ENCODE measurements at regions not wholly inside any gene's neighbourhood (a gene's known extent, or its start where the extent isn't known, plus 50 kb on each side); places are given as distances from the start of the nearest gene placed in this dataset.
"Not testable (repeated sequence)": the region's sequence is repeated elsewhere in the genome, so short reads cannot be mapped to it uniquely, and the experiment has no call there.

DNA sequence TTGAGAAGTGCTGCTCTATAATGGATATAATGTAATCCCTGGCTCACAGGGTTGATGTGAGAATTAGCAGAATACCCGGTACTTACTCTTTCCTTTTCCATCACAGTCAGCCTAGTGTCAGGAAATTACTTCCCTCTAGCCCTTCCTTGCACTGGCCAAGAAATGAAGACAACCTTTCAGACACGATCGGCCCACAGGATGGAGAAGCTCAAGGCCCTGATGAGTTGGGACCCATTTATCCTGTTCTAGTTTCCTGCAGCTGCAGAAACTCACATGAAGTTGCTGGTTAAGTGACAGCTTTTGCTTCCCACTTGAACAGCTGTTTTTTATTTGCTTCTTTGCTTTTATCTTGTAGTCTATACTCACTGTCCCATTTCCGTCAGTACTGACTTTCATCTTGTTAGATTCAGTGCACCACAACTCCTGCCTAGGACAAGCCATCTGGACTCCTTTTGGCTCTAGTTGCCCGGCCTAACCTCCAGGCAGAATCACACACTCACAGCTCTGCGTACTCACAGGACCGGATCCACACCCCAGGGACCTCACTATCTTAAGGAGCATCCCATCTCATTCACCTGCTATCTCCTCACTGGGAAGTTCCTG, 325.1 kb upstream of the CHRNA7 start:
- DNase-seq = not testable (repeated sequence)

DNA sequence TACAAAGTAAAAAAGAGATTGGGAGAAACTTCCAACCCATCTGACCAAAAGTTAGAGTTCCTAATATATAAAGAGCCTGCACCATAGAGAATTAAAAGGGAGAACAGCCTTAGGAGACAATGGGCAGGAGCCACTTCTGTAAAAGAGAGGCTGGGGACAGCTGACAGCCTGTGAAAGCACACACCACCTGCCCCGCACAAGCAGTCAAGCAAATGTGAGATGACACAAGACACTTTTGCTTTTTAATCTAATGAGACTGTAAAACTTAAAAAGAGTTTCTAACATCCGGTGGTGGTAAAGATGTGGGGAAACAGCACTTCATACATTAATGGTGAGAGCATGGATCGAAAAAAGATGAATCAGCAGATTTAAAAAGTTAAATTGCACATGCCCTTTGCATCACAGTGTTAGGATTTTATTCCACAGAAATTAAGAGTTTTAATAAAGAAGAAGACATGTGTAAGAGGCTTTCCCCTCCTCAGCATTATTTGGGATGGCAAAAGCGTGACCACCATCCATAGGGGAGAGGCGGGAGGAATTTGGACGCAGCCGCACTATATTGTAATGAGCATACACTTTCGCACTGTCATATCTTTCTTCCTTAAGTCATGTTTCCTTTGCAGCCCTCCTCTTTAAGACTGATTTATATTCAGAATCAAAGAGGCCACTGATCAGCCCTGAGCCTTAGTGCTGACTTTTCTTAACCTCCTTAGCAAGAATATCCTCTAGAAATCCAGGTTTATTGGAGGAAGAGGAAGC, 322.2 kb upstream of the CHRNA7 start:
- DNase-seq = not testable (repeated sequence)

DNA sequence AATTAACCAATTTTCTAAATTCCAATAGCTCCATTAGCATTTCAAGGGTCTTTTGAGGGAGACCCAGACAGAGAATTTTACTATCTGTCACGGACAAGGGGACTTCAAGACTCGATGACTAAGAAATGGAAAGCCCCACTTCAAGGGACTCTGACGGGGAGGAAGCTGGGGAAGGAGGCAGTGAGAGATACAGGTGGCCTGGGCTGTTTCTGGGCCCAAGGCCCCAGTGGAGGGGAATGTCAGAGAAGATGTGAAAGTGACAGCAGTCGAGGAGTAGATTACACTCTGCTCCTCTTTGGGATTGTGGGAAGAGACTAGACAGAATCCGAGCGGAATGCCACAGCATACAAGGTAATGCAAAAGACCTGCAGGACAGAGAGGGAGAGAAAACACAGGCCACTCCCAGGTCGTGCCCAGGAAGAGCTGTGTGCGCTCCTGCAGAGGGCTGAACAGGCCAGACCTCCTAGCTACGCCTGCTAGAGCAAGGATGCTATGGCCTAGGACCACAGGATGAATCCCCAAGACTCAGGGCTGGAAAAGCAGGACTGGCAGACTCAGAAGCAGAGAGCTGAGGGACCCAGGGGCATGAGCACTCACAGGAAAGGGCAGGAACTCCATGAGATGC, 321.5 kb upstream of the CHRNA7 start:
- DNase-seq = not testable (repeated sequence)

DNA sequence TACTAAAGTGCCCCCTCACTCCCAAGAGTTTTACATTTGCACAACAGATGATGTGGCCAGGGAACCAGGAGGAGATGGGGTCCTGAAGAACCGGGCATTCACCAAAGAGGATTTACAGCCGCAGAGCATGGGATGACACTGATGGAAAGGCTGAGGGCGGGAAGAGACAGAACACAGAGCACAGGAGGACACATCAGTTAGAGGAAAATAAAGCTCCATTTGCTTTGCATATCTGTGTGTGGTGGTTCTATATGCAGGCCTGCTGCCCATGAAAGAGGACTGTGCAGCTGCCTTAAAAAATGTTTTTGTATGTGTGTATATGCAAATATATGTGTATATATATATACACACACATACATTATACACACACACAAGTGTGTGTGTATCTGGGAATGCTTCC, 320.8 kb upstream of the CHRNA7 start:
- DNase-seq = not testable (repeated sequence)

DNA sequence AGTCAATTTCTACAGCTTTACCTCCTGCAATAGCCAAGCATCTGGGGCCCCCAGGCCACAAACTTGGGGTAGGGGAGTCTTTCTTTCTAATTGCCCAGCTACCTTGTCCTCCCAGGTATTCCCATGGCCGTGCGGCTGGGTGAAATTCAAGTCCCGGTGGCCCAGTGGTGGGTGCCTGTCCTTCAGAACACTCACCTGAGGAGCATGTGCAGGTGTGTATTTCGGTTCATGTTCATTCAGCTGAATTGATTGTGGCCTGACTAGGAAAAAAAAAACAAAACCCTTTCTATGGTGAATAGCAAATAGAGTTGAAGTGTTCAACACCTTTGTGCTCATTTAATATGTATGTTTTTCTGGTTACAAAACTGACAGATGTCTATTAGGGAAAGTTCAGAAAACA, 319.5 kb upstream of the CHRNA7 start:
- DNase-seq = not testable (repeated sequence)

DNA sequence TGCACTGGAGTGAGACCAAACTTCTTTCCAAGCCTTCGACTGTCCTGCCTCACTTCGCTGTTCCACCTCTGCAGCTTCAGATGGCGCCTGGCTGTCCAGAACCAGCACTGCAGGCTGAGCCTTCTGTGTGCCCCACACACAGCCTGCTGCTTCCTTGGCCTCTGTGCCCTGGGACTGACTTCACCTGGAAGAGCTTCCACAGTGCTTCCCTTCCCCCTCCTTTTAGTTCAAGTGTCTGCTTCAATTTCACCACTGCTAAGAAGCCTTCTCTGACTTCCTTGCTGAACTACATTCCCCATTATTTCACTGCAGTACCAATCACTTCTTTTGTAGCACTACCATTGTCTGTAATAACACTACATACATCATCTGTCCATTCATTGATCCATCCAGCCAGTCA, 315.1 kb upstream of the CHRNA7 start:
- DNase-seq = not testable (repeated sequence)

DNA sequence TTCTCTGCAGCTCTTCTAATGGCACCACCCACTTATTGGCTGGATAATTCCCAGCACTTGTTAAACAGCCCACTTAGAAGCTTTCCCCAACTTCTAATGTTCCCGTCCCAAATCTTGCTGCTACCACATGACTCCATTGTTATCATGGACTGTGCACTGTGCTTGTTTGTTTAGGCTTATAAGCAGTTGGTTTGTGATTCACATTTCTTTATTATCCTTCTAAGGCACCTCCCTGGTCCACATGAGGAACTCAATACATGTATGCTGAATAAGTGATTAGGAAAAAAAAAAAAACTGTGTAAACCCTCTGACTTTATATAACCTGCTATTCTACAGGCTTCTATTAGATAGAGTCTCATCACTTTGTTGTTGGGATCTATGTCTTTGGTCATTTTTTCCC, 311.7 kb upstream of the CHRNA7 start:
- not testable (repeated sequence) for DNase-seq

DNA sequence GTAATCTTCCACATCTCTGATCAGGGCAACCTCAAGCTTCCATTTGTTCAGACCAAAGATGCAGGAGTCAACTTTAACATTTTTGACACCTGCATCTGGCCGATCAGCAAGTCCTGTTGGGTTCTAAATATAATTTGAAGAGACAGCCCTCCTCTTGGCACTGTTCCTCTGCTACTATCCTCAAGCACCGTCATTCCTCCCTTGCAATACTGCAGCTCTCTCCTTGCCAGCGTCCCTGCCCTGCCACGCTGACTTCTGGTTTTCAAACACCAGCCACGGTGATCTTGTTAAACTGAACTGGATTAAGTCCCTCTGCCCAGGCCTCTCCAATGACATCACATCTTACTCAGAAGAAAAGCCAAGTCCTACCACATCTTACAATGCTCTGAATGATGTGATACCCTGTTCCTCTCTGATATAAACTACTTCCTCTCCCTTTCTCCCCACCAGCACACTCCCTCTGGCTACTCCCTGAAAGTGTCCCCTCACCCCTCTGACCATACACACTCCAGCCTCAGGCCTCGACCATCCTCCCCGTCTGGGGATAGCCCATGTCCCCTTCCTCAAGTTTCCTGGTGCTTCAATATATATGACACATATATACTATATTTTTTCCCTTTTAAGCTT, 310.8 kb upstream of the CHRNA7 start:
- not testable (repeated sequence) for DNase-seq

DNA sequence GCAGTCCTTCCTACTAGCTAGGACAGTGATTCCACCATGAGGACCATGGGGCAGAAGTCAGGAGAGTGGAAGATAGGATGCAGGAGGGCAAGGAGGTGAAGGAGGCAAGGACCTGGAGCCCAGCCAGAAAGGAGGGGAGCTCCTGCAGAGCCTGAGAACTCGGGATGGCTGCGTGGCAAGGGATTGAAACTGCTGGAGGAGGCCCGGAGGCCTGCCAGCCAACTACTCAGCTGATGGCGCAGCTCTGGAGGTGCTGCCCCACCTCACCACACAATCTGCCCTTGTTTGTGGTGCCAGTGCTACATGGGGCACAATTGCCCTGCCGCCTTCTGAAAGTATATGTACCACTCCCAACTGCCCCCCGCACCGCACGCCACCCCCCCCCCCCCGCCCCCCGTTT, 307.3 kb upstream of the CHRNA7 start:
- not testable (repeated sequence) for DNase-seq

DNA sequence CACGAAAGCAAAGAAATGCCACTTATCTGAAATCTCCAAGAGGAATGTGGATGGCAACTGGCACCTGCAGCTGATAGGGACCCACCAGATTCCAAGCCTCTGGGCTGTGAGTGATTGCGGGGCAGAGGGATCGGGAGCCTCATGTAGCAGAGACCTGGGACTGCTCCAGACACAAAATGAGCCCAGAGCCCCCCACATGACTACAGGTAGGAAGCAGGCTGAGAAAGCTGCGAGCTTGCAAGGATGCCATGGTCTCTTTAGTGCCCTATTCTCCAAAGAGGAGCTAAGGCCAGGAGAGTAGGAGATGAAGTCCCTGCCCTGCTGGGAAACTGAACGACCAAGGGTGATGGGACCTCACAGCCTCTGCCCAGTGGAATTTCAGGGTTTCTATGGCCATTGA, 305.4 kb upstream of the CHRNA7 start:
- not testable (repeated sequence) for DNase-seq

DNA sequence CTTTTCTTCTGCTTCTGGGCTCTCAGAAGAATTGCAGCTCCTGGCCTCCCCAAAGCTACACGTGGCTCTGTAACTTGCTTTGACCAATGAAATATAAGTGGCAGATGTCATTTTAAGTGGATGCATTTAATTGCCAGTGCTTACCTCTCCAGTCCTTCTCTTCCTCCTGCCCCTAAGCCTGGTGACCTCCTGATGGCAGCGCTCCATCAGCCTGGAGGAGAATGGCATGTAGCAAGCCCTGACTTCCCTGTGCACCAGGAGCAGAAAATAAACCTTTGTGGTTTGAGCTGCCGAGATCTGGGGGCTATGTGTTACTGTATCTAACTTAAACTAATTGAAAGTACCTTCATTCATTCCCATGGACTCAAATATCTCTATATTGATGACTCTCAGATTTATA, 304.7 kb upstream of the CHRNA7 start:
- DNase-seq = not testable (repeated sequence)

DNA sequence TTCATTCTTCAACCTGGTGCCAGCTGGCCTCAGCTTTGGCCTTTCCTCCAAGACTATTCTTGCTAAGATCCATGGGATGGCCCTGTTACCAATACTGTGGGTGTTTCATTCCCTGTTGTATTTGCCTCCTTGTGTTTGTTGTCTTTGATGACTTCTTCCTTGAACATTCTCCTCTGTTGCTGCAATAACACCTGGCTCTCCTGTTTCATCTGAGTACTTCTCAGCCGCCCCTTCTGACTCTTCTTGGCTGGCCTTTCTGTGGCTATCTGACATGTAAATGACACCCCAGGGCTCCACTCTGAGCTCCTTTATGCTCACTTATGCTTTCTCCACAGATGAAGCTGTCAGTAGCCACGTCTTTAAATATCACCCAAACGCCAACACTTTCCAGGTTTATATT, 302.7 kb upstream of the CHRNA7 start:
- no peak for DNase-seq

DNA sequence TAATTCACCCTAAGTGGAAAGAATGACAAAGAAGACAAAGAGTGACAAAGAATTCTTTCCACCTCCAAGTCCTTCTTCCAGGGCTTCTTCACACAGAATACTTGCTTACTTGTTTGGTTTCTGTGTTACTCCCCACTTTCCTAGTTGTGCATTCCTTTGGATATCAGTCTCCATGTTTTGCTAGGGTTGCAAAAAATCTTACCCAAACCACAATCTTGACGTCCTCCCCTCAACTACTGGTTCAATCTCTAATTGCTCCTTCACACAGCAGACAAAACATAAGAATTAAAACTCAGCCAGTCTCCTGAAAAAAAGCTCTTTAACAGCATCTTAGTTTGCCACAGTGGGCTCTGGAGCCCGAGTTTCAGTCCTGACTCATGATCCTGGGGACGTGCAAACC, 297.6 kb upstream of the CHRNA7 start:
- DNase-seq = no peak

DNA sequence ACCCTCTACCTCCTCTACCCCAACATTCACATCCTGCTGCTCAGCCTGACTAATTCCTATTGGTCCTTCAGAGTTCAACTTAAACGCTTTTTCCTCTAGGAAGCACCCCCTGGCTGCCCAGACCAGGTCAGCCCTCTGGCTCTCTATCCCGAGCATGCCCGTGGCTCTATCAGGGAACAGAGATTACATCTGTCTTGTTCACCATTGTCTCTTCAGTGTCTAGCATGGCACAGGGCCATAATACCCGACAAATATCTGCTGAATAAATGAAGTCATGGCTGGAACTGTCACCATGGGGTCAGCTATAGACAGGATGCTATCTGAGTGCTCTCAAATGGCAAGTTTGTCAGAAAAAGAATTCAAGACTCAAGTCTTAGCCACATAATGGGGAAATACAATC, 296.9 kb upstream of the CHRNA7 start:
- DNase-seq = no peak

DNA sequence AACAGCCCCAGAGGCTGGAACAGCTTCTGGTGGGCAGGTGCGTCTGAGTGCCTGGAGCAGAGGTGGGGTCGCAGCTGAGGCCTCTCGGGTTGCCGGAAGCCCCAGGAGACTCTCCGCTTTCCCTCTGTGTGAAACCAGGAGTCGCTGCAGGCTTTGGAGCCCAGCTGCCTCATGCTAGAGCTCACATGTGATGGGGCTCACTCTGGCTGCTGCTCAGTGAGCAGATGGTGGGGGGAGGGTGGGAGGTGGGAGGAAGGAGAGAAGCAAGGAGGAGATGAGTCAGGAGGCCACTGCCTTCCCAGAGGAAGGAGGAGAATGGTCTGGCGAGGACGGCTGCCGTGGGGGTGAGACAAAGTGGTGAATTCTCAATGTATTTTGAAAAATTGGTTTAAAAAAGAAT, 290.1 kb upstream of the CHRNA7 start:
- DNase-seq = no peak

DNA sequence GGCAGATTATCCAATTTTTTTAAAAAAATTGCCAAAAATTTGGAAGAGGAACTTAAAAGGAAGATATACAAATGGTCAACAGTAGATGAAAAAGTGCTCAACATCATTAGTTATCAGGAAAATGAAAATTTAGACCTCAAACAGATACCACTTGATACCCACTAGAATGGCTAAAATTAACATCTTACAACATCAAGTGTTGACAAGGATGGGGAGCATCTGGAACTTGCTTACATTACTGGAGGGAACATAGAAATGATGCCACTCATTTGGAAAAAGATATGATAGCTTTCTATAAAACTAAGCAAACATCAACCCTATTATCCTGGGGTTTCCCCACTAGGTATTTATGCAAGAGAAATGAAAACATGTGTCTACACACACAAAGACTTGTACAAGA, 284.5 kb upstream of the CHRNA7 start:
- DNase-seq = no peak

DNA sequence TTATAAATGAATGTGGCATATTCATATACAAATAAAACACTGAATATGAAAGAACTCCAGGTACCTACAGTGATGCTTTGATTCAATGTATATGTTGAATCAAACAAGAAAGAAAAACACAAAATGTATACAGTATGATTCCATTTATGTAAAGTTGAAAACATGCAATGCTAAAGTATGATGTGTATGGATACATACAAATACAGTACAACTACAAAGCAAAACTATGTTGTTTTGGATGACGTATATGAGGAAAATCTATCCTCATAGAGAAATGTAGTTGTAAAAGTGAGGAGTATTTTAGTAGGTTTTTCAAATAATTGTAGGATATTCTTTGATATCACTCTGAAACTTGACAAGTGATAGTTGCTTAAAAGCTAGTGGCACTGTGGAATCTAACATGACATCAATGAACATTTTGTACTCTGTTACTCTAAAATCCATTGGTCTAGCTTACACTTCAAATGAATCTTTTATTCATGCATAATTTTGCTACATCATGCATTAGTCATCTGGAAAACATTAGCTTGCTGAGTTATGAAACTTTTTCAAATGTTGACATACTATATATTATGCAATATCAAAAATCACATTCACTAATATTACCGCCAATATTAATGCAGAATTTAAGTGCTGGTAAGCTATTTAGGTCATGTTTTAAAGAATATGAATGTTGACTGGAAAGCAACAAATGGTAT, 278.1 kb upstream of the CHRNA7 start:
- no peak for DNase-seq

DNA sequence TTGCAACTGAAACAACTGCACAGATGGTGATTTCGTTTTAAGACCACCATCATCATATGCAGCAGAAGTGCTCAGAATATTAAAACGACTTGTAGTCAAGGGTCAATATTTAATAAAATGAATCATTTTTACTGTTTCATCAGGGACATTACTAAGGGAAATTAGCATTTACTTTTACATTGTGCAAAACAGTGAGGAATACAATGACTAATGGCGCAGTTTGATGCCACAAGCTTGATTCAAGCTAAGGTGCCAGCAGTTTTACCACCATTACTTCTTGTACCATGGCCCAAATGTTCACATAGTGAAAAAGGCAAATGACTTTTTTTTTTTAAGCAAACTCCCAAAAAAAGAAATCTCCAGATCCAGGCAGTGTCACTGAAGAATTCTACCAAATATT, 277.4 kb upstream of the CHRNA7 start:
- DNase-seq = no peak

DNA sequence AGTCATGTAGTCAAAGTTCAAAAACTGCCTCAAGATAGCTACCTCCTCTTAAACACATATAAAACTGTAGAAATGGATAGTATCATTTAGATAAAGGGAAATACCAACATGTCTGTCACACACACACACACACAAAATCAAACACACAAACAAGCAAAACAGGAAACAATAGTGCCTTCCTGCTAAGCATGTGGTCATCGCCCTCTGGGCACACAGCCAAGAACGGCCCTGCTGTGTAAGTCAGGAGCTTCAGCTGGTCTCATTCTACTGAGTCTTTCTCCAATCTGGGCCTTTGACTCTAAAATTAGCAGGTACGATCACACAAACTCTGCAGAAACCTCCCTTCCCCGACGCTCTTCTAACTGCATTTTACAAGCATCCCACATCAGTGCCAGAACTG, 272.2 kb upstream of the CHRNA7 start:
- peak; percentile 20 for DNase-seq

DNA sequence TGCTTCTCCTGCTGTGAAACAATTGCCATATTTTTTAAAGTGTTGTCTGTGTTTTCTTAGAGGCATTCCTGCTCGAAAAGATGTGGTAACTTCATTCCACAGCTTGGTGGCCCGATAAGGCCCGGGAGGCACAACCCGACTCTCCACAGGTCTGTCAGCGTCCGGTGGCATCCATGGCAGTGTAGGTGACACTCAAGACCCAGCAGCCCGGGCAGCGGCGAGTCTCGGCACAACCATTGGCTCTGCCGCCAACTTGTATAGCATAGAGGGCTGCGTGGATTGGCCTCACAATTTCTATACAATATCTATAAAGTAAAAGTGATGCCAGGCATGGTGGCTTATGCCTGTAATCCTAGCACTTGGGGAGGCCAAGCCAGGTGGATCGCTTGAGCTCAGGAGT, 262.3 kb upstream of the CHRNA7 start:
- DNase-seq = no peak

DNA sequence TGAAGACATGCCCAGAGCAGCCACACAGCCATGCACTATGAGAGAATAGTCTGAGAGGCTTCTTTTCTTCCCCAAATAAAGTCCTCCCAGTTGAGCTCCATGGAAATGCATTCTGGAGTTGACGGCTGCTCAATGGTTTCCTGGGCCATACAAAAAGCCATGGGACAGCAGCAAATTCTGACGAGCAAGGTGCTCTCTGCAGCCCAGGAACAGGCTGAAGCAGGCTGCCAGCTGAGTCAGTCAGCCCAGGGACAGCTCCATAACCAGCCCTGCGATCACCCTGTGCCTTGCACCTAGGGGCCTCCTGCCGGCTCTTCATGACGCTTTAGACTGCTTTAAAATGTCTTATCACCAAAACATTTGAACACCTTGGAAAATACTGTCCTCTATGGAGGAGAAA, 256.3 kb upstream of the CHRNA7 start:
- DNase-seq = no peak

DNA sequence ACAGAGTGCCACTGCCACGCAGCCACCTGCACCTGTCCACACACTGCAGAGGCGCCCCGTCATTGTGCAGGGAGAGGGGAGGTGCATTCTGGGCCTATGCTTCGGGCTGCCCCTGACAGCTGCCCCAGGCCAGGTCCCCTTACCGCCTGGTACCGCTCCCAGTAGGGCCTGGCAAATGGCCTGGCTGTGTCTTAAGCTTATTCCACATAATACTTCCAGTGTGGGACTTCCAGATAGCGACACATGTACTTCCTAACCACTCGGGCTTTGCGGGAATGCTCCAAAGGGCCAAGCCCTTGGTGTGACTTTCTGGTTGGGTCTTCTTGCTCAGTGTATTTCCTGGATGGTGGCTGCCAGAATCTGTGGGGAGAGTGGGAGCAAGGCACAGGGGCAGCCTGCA, 254.3 kb upstream of the CHRNA7 start:
- DNase-seq = no peak

DNA sequence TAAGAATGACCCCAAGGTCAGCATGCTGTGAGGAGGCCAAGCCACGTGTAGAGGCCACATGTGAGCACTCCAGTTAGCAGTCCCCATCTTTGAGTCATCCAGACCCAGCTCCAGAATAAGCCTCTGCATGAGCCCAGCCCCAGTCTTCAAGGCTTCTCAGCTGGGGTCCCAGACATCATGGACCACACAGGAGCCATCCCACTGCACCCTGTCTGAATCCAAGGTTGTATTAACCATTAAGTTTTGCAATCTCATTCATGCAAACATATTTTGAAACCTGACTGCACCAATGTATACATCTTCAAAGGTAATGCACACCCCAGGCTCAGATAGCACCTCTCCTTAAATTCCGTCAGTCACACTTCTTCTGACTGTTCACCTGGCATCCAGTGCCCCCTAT, 249.1 kb upstream of the CHRNA7 start:
- DNase-seq = no peak

All from NCI-H2029 (cell line).